CD4-positive, alpha-beta T cell treated with Interferon gamma for 1 hour (primary cell): ENCODE measurements at regions not wholly inside any gene's neighbourhood (a gene's known extent, or its start where the extent isn't known, plus 50 kb on each side); places are given as distances from the start of the nearest gene placed in this dataset.
"Not testable (repeated sequence)": the region's sequence is repeated elsewhere in the genome, so short reads cannot be mapped to it uniquely, and the experiment has no call there.

Experiments used
- DNase-seq: peaks from one replicate; pipeline ENCODE4 v3.0.0-alpha.2; 2020

DNA sequence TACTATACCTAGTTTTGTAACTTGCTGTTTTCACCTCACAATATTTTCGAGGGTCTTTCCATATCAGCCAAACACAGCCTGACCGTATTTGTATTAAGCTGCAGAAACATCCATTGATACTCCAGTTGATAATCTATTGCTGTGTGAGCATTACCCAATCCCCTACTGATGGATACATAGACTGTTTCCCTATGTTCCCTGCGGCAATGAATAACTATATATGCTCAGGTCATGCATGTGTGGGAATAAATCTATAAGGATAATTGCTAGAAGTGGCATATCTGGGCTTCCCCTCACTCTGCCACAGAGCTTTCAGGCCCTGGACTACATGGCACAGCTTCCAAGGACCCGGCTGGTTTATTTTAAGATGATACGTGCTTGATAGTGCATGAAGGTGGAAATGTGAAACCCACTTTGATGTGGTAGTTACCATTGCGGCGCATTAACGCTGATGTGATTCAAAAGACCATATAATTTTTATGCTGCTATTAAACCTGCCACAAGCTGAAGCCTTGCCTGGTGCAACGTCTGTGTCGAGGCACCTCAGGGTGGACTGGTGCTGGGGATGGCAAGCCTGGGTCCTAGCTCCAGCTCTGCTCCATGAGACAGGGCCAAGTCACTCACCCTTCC, 81.4 kb upstream of the KCNK12 start:
- DNase-seq, result no peak

DNA sequence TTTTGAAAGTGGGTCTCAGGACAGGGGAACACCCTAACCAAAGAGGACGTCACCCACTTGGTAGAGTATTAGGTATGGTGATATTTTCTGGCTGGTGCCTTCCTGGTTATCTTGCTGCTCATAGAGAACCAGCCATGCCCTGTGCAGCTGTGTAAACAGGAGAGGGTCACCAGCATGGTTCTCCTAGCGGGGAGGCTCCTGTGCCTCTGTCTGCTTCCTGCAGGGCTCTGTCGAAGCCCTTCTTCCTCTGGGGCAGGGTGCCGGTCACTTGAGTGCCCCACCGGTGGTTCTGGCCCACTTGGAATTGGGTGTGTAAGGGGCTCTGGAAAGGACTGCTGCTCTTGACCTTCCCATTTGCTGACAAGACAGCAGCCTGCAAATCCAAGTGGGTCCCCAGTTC, 80.5 kb upstream of the KCNK12 start:
- DNase-seq, result no peak

DNA sequence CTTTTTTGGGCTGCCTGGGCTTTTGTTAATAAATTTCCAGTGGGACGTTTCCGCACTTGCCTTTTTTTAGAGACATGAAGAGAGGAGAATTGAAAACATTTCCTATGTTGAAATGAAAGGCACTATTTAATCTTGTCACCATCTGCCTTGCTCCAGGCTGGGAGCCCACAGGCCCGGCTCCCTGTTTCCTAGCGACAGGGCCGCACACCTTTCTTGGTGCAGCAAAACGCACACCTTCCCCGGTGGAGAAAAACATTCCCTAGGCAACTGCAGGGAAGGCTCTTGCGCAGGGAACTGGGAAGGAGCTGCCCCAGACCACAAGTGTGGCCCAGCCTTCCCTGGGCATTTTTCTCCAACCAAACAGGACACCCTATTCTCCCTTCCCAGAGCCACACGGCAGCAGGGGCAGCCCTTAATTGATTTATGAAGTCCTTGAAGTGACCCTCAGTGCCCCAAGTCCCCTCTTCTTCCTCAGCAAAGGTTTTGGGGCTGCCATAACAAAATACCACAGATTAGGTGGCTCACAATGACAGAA, 79.3 kb upstream of the KCNK12 start:
- no peak for DNase-seq

DNA sequence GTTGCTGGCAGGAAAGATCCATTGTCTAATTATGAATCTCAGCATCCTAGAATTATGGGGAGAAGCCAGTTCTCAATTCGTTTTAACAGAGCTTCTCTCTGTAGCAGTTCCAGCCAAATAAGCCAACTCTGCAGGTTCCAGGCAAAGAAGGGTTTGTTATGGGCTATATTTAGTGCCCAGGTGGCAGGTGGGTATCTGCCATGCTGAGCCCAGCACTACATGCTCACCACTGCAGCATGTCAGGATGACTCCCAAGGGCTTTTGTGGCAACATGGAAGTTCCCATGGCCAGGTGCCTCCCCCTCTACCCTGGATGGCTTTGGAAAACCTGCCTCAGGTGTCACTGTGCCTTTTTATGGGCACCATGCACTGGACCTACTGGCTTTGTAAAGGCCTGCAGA, 74.5 kb upstream of the KCNK12 start:
- no peak for DNase-seq

DNA sequence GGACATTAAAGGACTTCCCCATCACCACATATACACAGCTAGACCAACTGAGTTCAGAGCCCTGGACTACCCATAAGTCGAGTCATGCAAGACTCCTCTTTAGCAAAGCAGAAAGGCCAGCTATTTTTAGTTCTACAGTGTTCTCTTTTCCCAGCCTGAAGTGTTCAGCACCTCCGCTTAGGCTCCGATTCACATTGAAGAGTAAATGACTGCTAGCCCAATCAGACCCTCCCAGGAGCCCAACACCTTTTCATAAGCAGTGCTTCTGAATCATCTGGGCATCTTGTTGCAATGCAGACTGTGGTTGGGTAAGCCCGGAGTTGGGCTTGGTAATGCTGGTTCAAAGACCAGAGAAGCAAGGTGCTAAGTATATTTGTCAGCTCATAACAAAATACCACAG, 73.6 kb upstream of the KCNK12 start:
- no peak for DNase-seq

DNA sequence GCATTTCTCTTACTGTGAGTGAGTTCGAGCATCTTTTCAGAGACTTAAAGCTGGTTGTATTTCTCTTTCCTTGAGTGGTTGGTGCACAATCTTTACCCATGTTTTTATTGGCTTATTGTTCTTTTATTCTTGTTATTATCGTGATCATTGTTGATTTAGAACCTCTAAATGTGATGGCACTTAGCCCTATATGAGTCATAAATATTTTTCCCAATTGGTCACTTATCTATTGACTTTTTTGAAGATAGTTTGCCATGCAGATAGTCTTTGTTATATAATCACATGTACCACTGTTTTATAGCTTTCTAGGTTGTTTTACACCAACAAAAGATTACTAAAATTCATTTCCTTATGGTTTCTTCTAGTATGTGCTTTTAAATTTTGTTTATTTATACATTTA, 70.6 kb upstream of the KCNK12 start:
- no peak for DNase-seq

DNA sequence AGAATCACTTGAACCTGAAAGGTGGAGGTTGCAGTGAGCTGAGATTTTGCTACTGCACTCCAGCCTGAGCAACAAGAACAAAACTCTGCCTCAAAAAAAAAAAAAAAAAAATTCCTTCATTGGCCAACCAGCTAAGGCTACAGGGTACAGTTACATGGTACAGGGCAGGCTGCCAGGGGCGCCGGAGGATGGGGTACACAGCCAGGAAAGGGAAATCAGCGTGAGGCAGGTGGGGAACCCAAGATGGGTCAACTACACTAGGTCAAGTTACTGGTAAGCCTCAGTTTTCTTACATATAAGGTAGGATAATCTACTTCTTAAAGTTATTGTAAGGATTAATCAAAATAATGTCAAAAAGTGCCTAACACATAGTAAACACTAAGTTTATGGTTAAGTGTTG, 69.6 kb upstream of the KCNK12 start:
- DNase-seq, result no peak

DNA sequence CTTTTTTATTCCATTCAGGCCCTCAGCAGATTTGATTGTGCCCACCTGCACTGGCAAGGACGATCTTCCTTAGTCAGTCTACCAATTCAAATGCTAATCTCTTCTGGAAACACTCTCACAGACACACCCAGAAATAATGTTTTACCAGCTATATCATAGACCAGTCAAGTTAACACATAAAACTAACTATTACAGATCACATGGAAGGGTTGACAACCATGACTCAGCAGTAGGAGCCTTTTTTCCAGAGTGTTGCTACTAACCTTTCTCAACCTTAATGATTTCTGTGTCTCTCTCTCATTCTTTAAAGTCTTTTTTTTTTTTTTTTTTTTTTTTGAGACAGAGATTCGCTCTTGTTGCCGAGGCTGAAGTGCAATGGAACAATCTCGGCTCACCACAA, 68.7 kb upstream of the KCNK12 start:
- no peak for DNase-seq

DNA sequence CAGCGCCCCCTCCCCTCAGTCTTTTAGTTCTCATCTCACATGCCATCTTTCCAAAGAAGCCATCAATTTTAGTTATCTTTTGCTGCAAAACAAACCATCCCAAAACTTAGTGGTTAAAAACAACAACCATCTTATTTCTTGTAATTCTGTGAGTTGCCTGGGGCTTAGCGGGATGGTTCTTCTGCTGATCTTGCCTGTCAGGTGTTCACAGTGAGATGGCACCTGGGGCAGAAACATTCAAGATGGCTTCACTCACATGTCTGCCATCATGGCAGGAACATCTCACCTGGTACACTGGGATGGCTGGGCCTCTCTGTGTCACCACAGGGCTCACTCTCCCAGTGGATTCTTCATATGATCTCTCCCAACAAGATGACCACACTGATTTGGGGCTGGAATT, 67.6 kb upstream of the KCNK12 start:
- DNase-seq, result no peak

DNA sequence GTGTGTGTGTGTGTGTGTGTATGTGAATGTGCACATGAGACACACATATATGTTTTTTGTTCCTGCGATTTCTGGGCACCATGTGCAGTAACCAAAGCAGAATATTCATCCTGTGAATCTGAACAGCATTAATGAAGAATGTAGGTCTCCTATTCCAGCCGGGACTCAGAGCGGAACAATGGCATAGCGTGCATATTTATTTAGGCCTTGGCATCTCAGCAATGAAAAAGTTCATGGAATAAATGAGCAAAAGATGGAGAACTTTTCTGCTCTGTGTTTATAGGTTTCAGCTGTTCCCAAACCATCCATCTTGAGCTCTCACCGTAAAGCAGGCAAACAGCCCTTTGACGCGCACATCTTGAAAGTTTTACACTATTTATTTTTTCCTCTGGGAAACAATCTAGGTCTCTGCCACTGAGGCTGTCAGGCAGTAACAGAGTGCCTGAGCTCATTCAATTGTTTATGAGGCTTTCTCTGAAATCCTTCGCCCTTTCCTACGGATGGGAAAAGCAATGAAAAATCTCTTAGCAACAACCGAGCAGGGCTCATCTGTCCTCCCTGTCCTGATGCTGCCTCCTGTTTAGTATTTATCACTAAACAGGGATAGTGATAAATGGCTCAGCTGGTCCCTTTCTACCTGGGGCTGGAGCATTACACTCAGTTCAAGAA, 65.9 kb upstream of the KCNK12 start:
- no peak for DNase-seq

DNA sequence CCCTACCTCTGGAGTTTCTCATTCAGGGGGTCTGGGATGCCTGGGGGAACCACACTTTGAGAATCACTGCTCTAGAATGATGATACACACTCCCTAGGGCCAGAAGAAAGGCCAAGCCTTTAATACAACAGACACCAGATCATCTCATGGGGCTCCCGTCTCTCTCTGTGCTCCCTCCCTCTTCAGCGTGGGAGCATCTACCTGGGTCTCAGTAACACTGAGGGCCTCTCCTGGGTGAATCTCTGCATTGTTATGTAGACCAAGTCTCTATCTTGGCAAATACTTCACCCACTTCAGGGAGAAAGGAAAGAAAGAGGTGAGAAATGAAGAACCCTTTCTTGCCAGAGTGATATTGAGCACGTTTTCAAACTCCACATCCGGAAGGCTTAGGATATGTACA, 65.4 kb upstream of the KCNK12 start:
- no peak for DNase-seq

DNA sequence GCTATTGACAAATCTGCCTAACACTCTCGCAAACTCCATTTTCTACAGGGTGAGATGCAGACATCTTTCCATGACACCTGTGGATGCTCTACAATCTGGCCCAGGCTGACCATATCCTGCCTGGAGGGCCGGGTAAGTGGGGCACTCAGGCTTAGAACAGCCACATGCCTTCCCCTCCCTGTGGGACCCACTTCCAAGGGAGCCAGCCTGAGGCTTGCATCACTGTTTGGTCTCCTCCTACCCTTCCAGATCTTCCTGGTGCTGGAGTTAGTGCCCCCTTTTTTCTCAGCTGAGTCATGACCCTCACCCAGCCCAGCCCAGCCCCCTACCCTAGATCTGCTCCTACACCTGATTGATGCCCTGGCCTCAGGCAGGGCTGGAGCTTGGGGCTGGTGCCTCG, 62.0 kb upstream of the KCNK12 start:
- no peak for DNase-seq

DNA sequence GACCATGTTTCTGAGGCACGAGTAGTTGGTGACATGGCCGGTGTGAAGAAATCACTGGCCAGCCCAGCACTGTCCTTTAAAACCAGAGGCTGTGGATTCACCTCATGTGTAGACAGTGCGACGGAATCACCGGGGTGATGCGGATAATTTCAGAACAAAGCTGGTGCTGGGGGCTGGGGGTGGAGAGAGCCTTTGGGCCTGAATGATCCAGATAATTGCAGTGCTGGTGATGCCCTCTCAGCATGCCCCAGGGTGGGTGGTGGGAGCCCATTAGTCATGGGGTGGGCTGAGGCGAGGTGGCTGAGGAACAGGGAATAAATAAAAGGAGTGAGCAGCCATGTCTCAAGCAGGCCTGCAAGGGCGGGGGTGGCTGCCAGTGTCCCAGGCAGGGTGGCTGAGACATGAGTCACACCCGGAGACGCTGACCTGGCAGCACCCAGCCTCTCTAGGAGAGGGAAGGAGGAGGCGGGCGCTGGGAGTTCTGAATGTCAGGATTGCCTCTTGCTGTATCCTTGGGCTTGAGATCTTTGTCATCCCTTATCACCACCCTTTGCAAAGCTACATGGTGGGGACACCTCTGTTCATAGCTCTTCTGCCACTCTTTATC, 61.1 kb upstream of the KCNK12 start:
- DNase-seq, result no peak

DNA sequence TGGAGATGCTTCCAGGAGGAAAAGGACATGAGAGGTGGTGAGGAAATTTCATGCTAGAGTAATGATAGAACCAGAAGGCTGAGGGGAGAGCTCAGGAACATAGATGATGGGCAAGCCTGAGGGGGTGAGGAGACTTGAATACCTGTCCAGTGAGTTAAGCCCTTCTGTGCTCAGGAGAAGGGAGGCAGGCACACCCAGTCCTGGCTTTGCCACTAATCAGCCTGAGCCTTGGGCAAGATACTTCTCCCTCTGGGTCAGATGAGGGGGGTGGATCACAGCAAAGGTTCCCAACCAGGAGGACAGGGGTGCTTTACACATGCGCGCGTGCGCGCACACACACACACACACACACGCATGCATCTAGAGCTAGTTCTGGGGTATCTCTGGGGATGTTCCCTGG, 60.5 kb upstream of the KCNK12 start:
- no peak for DNase-seq

DNA sequence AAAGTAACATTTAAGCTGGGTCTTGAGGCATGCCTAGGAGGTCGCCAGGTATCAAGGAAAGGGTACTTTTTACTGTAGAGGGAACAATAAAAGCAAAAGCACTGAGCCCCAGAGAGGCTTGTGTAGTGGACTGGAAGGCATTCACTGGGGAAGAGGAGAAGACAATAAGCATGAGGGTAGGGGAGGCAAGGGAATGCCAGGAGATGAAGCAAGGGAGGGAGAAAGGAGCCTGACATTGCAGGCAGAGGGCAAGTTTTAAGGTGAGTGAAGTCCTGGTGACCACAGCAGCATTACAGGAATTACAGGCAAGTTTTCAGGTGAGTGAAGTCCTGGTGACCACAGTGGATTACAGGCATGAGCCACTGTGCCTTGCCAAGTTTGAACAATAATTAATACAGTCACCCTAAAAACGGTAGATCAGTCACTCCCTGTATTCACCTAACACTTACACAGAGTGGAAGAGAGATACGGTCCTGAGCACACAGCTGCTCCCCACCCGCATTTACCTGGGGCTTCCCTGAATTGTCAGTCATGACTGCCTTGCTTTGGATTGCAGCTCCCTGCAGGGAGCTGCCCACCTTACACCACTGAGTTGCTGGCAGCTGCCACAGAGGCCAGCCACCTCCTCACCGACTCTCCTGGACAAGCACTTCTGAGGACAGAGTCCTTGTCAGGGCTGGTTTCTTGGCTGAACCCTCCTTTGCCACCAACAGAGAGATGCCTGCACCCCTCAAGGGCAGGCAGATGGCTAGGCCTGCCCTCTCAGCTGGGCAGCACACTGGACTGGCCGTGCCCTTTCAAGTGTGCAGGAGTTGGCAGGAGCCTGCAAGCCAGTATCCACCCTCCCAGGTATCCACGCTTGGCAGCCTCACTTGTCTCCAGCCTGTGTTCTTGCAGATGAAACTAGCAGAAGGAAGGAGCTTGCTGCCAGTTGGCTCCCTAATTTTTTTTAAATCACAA, 59.0 kb upstream of the KCNK12 start:
- DNase-seq, result no peak

DNA sequence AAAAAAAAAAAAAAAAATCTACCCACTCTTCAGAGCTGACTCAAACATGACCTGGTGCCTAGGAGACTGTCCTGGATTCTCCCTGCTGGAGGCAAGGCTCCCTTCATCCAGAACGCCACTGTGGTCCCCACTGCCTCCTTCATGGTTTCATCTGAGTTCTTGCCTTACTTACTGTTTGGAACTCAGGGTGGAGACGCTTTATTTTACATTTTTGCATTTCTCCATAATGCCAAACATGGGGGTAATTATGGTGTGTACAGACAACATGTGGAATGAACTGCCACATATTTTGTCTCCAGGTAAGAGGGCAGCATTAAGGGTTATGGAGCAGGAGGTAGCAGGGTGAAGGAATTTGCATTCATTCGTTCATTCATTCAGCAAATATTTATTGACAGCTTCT, 58.1 kb upstream of the KCNK12 start:
- no peak for DNase-seq

DNA sequence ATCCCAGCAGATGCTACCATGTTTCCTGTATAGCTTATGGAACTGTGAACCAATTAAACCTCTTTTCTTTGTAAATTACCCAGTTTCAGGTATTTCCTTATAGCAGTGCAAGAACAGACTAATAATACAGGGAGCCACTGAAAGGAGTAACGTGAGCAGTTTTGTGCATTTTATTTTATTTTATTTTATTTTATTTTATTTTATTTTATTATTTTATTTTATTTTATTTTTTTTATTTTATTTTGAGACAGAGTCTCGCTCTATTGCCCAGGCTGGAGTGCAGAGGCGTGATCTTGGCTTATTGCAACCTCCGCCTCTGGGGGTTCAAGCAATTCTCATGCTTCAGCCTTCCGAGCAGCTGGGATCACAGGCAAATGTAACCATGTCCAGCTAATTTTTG, 55.9 kb upstream of the KCNK12 start:
- DNase-seq, result no peak

DNA sequence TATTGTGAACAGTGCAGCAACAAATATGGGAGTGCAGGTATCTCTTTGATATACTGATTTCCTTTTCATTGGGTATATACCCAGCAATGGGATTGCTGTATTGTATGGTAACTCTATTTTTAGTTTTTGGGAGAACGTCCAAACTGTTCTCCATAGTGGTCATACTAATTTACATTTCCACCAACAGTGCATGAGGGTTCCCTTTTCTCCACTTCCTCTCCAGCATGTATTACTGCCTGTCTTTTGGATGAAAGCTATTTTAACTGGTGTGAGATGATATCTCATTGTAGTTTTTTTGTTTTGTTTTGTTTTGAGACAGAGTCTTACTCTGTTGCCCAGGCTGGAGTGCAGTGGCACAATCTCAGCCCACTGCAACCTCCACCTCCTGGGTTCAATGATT, 52.4 kb upstream of the KCNK12 start:
- not testable (repeated sequence) for DNase-seq

DNA sequence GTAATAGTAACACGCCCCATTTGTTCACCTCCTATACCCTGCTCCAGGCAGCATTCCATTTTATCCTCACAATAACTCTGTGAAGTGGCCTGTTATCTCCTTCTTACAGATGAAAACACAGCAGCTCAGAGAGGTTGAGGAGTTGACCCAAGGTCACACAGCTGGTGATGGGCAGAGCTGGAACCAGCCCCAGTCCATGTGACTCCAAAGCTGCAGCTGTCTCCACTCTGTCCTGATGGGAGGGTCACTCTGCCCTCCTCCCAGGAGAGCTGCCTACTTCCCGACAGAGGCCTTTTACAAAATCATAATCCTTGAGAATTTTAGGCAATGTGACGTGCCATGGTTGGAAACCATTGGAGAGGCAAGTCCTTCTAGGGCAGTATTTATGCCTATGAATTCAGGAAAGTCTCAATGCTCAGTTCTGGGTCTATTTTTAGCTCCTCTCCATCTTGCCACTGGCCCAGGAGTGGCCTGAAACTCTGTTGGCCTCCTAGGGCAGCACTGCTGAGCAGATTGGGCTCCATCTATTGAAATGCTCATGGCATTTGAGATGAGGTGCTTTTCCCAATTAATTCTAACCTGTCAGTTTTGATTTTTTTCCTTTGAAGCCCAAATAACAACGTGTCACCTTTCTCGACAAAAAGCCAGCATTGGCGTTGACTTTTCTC, 50.1 kb upstream of the KCNK12 start:
- no peak for DNase-seq
